K562 (cell line): ENCODE measurements at regions not wholly inside any gene's neighbourhood (a gene's known extent, or its start where the extent isn't known, plus 50 kb on each side); places are given as distances from the start of the nearest gene placed in this dataset.

ENCODE experiments used
- ATAC-seq: fragments of 200-7000 bp; cut with Tn5 transposase; 3 replicates; pipeline ENCODE4 v1.9.1; 2020; ENCODE audit warnings: moderate library complexity
- BruUV-seq: library from RNA; stranded (reverse); fragments of 400-500 nt; replicated peaks from 2 replicates; lab custom pipeline; 2021; lab: Mats Ljungman, UMichigan
- CTCF ChIA-PET: fragments of 300-600 bp; formaldehyde crosslinking; extraction: SDS; loops from one replicate; lab custom pipeline; 2021; ENCODE audit warnings: low intra/inter-chr PET ratio; lab: Yijun Ruan, JAX
- POLR2A ChIA-PET: fragments of 300-600, 350-650 bp; sonication (Branson Sonifier 250); formaldehyde crosslinking; extraction: SDS; loops from one replicate; lab custom pipeline; 2021; ENCODE audit warnings: antibody characterized with exemption, inconsistent platforms; lab: Yijun Ruan, JAX
- DNase-seq, 4 experiments: peaks; one replicate each; pipeline versions ENCODE4 v3.0.0 to v3.0.0-alpha.2; 2011 to 2018; ENCODE audit warnings: low spot score in 3 of 4, mixed read lengths in 3 of 4; ENCODE audit errors: extremely low read depth in 1 of 4
- FAIRE-seq: peaks from 2 replicates; lab custom pipeline; 2011; peaks lifted over from hg19 to GRCh38; lab: Jason Lieb, UNC
- H2AFZ ChIP-seq: 2 replicates; pipeline ENCODE4 v1.6.0; 2011; ENCODE audit warnings: low read depth, low read length, control low read depth, inconsistent platforms
- H3K27ac ChIP-seq: fragments of 200-600 bp; 3 replicates; pipeline ENCODE4 v1.8.0; 2011; ENCODE audit warnings: low read depth, mild to moderate bottlenecking, control low read depth, inconsistent platforms, low read length, moderate library complexity, mixed read lengths; ENCODE audit errors: extremely low read depth
- H3K27me3 ChIP-seq, 2 experiments: fragments of 300-600 bp in 1 of 2; 2 replicates in 1 of 2; 3 replicates in 1 of 2; pipeline versions ENCODE4 v1.6.0 to v1.8.0; 2011; ENCODE audit warnings: inconsistent platforms in 2 of 2, low read length in 2 of 2, mild to moderate bottlenecking in 1 of 2, mixed read lengths in 1 of 2, moderate library complexity in 1 of 2; ENCODE audit not compliant: control insufficient read depth in 2 of 2, insufficient read depth in 2 of 2
- H3K36me3 ChIP-seq: fragments of 300-600 bp; 3 replicates; pipeline ENCODE4 v1.8.0; 2011; ENCODE audit warnings: mild to moderate bottlenecking, low read length, inconsistent platforms; ENCODE audit not compliant: control insufficient read depth, insufficient read depth
- H3K4me1 ChIP-seq, 2 experiments: fragments of 200-600 bp in 1 of 2; replicated peaks in 1 of 2; 2 replicates in 1 of 2; 3 replicates in 1 of 2; pipeline versions ENCODE4 v1.5.1 to v1.8.0; 2011; ENCODE audit warnings: inconsistent platforms in 2 of 2, low read length in 2 of 2, mild to moderate bottlenecking in 1 of 2, mixed read lengths in 1 of 2, moderate library complexity in 1 of 2; ENCODE audit not compliant: control insufficient read depth in 2 of 2, insufficient read depth in 2 of 2
- H3K4me2 ChIP-seq: 2 replicates; pipeline ENCODE4 v1.6.1; 2011; ENCODE audit warnings: low read length, control low read depth, inconsistent platforms, mixed read lengths; ENCODE audit not compliant: insufficient read depth
- H3K4me3 ChIP-seq: fragments of 200-600 bp; sonication (generic), shearing (Covaris generic); 2 replicates; pipeline ENCODE4 v1.5.1; 2016; ENCODE audit warnings: control low read depth, inconsistent platforms
- H3K79me2 ChIP-seq: fragments of 200-600 bp; 3 replicates; pipeline ENCODE4 v1.8.0; 2011; ENCODE audit warnings: low read length, inconsistent platforms; ENCODE audit not compliant: control insufficient read depth, insufficient read depth
- H3K9ac ChIP-seq, 2 experiments: 2 replicates each; pipeline versions ENCODE4 v1.6.0 to v1.6.1; 2011; ENCODE audit warnings: low read depth in 2 of 2, low read length in 2 of 2, control low read depth in 1 of 2, inconsistent platforms in 1 of 2, mild to moderate bottlenecking in 1 of 2, mixed read lengths in 1 of 2; ENCODE audit not compliant: insufficient read depth in 1 of 2
- H3K9me1 ChIP-seq: one replicate; pipeline ENCODE4 v1.6.0; 2011; ENCODE audit warnings: inconsistent platforms, mild to moderate bottlenecking, low read length, moderate library complexity; ENCODE audit not compliant: control insufficient read depth, insufficient read depth
- H3K9me3 ChIP-seq: replicated peaks from 2 replicates; pipeline ENCODE4 v1.5.1; 2011; ENCODE audit warnings: low read depth, low read length, inconsistent platforms; ENCODE audit not compliant: control insufficient read depth, insufficient read depth
- H4K20me1 ChIP-seq: replicated peaks from 2 replicates; pipeline ENCODE4 v1.6.1; 2011; ENCODE audit warnings: low read length, inconsistent platforms, mixed read lengths; ENCODE audit not compliant: control insufficient read depth, insufficient read depth
- ARID2 ChIP-seq: fragments of 450-650 bp; IDR thresholded peaks from 2 replicates; pipeline ENCODE4 v1.6.1; 2017; ENCODE audit warnings: antibody characterized with exemption, mild to moderate bottlenecking
- DEAF1 ChIP-seq: fragments of 450-650 bp; formaldehyde crosslinking; IDR thresholded peaks from 2 replicates; pipeline ENCODE4 v1.4.0; 2020; ENCODE audit warnings: mild to moderate bottlenecking, moderate library complexity
- EHMT2 ChIP-seq: fragments of 450-650 bp; IDR thresholded peaks from 2 replicates; pipeline ENCODE4 v1.6.1; 2018; ENCODE audit warnings: antibody characterized with exemption
- FOXA1 ChIP-seq: fragments of 450-650 bp; IDR thresholded peaks from 2 replicates; pipeline ENCODE4 v1.6.1; 2016; ENCODE audit warnings: mild to moderate bottlenecking, borderline replicate concordance
- FOXK2 ChIP-seq, 2 experiments: fragments of 450-650 bp; IDR thresholded peaks in 1 of 2; conservative IDR thresholded peaks in 1 of 2; 2 replicates each; pipeline ENCODE4 v1.6.1; 2016; ENCODE audit warnings: low read depth in 2 of 2, mild to moderate bottlenecking in 1 of 2
- JUN ChIP-seq, 2 experiments: sonication (generic) in 1 of 2; formaldehyde crosslinking in 1 of 2; IDR thresholded peaks; 2 replicates each; pipeline versions ENCODE4 v1.6.1 to v1.8.0; 2012 to 2022; ENCODE audit warnings: borderline replicate concordance in 2 of 2, mild to moderate bottlenecking in 2 of 2, improper control_type of control experiment in 1 of 2, low read depth in 1 of 2, low read length in 1 of 2, missing genetic modification reagents in 1 of 2
- NUFIP1 ChIP-seq: fragments of 450-650 bp; IDR thresholded peaks from 2 replicates; pipeline ENCODE4 v1.6.1; 2018; ENCODE audit not compliant: partially characterized antibody
- PREB ChIP-seq: sonication (generic); formaldehyde crosslinking; IDR thresholded peaks from 2 replicates; pipeline ENCODE4 v1.8.1; 2023; ENCODE audit warnings: mild to moderate bottlenecking, missing genetic modification reagents
- RBM22 ChIP-seq: fragments of 200-400 bp; formaldehyde crosslinking; IDR thresholded peaks from 2 replicates; pipeline ENCODE4 v1.6.1; 2018; ENCODE audit warnings: low read length, low read depth; ENCODE audit not compliant: poor library complexity, severe bottlenecking
- SMAD4 ChIP-seq: fragments of 250-450 bp; sonication (Bioruptor Pico); conservative IDR thresholded peaks from 2 replicates; pipeline ENCODE4 v1.8.0; 2021; ENCODE audit warnings: inconsistent platforms, mild to moderate bottlenecking, moderate library complexity
- SMARCC2 ChIP-seq: fragments of 450-650 bp; IDR thresholded peaks from 2 replicates; pipeline ENCODE4 v1.6.1; 2017; ENCODE audit warnings: antibody characterized with exemption, moderate library complexity, mild to moderate bottlenecking, low read depth
- TEAD4 ChIP-seq, 2 experiments: sonication (generic) in 1 of 2; formaldehyde crosslinking in 1 of 2; IDR thresholded peaks; 2 replicates each; pipeline versions ENCODE4 v1.6.1 to v1.8.0; 2012 to 2022; ENCODE audit warnings: borderline replicate concordance in 1 of 2, inconsistent platforms in 1 of 2, low read length in 1 of 2, mild to moderate bottlenecking in 1 of 2, missing genetic modification reagents in 1 of 2
- ZC3H4 ChIP-seq: sonication (generic); formaldehyde crosslinking; IDR thresholded peaks from 2 replicates; pipeline ENCODE4 v1.9.0; 2021; ENCODE audit warnings: missing genetic modification reagents, borderline replicate concordance
- ZFP91 ChIP-seq: sonication (generic); formaldehyde crosslinking; IDR thresholded peaks from 2 replicates; pipeline ENCODE4 v1.8.0; 2022; ENCODE audit warnings: mild to moderate bottlenecking, missing genetic modification reagents
- ZNF133 ChIP-seq: fragments of 250-450 bp; sonication (Bioruptor Pico); IDR thresholded peaks from 2 replicates; pipeline ENCODE4 v1.4.0; 2020; ENCODE audit warnings: mild to moderate bottlenecking
- ZNF197 ChIP-seq: fragments of 200-800 bp; sonication (Bioruptor generic); IDR thresholded peaks from 2 replicates; pipeline ENCODE4 v1.6.1; 2016; ENCODE audit warnings: low read depth, missing genetic modification characterization, missing compliant biosample characterization
- ZNF253 ChIP-seq: fragments of 250-450 bp; sonication (Bioruptor Pico); conservative IDR thresholded peaks from 2 replicates; pipeline ENCODE4 v1.6.1; 2021; ENCODE audit warnings: mild to moderate bottlenecking
- ZNF584 ChIP-seq: fragments of 200-800 bp; sonication (Bioruptor generic); IDR thresholded peaks from 2 replicates; pipeline ENCODE4 v1.6.1; 2016; ENCODE audit warnings: low read depth, mild to moderate bottlenecking, missing genetic modification characterization, missing compliant biosample characterization
- ZSCAN29 ChIP-seq: fragments of 450-650 bp; IDR thresholded peaks from 2 replicates; pipeline ENCODE4 v1.6.1; 2017
- WGBS: fragments of 100-300 bp; shearing (Covaris generic); methylation state at CpG from one replicate; pipeline ENCODE4 v1.1.6; 2016; ENCODE audit warnings: low coverage, mixed read lengths; ENCODE audit not compliant: insufficient coverage; ENCODE audit errors: missing lambda C conversion rate; 5-methylcytosine and 5-hydroxymethylcytosine counted together
- in situ Hi-C: fragments of 300-500 bp; cut with MboI; formaldehyde crosslinking; loops from 4 replicates; pipeline ENCODE4 v1.15.0; 2018; ENCODE audit warnings: inconsistent platforms, mixed read lengths
- intact Hi-C: fragments of 100-400 bp; cut with micrococcal nuclease; formaldehyde crosslinking; loops from 2 replicates; pipeline ENCODE4 v1.14.2; 2022

GRCh38 chr4:82097504-82097903 lies 276.3 kb downstream of the HNRNPD start (continued):
- TF ChIP-seq FOXA1 (no peak), ZC3H4 (CRISPR knock-in tag) (no peak), JUN (IDR thresholded peaks at IDR 0.05; ENCODE audit: borderline replicate concordance, low read depth, low read length) (no peak), JUN (CRISPR knock-in tag; IDR thresholded peaks at IDR 0.05; ENCODE audit: borderline replicate concordance) (no peak), ZSCAN29 (no peak), ZNF197 (CRISPR knock-in tag) (no peak), RBM22 (no peak), TEAD4 (IDR thresholded peaks at IDR 0.05; ENCODE audit: low read length) (no peak), TEAD4 (CRISPR knock-in tag; IDR thresholded peaks at IDR 0.05; ENCODE audit: borderline replicate concordance) (no peak)

- Histone ChIP-seq H3K27ac (no peak overlapping the region), H3K9me3 (no peaks in the 10 kb centered on the region), H2AFZ (no peak overlapping the region), H3K36me3 (no peaks in the 10 kb centered on the region), H3K9me1 (no peaks in the 10 kb centered on the region), H3K9ac (no peak overlapping the region), H3K27me3 (peaks cover 2 to 5% of the 10 kb centered on the region in 2 experiments; a peak in 2 of 5 replicates), H4K20me1 (no peaks in the 10 kb centered on the region), H3K4me1 (no peaks in the 10 kb centered on the region), H3K79me2 (no peaks in the 10 kb centered on the region), H3K4me2 (no peak overlapping the region), H3K4me3 (no peak overlapping the region)
- CTCF ChIA-PET = no interaction called here
- POLR2A ChIA-PET = no interaction called here
- FAIRE-seq = no peak
- BruUV-seq = no TSS peak
- DNase-seq = no peak
- in situ Hi-C loops (no loop called here), intact Hi-C loops (no loop called here)
- WGBS = 0% methylated on average over 2 of the region's 2 CpGs
- ATAC-seq = no peak
- TF ChIP-seq DEAF1 (CRISPR knock-in tag) = no peak
- no peak for TF ChIP-seq NUFIP1
- no peak for TF ChIP-seq SMARCC2
- TF ChIP-seq FOXK2 (conservative IDR thresholded peaks at IDR 0.05 in 1 of 2, IDR thresholded peaks at IDR 0.05 in 1 of 2; ENCODE audit: low read depth in 2 of 2) = no peak
- TF ChIP-seq EHMT2 = no peak
- TF ChIP-seq ZFP91 (CRISPR knock-in tag) = no peak
- no peak for TF ChIP-seq ZNF253 (CRISPR knock-in tag)
- no peak for TF ChIP-seq PREB (CRISPR knock-in tag)
- TF ChIP-seq ZNF133 (CRISPR knock-in tag) = no peak
- TF ChIP-seq ARID2 = no peak
- TF ChIP-seq SMAD4 = no peak
- no peak for TF ChIP-seq ZNF584 (CRISPR knock-in tag)
- TF ChIP-seq, all 486 proteins: peak for 0
Observed at GRCh38 chr4:82090717-82091116, 283.1 kb downstream of the HNRNPD start.
